Endodermal cell (in vitro differentiated cells): ENCODE measurements at regions not wholly inside any gene's neighbourhood (a gene's known extent, or its start where the extent isn't known, plus 50 kb on each side); places are given as distances from the start of the nearest gene placed in this dataset.

Experiments
- DNase-seq: peaks from one replicate; pipeline ENCODE4 v3.0.0-alpha.2; 2017
- H3K27ac ChIP-seq: 2 replicates; pipeline ENCODE4 v1.5.1; 2013; ENCODE audit warnings: mild to moderate bottlenecking, low read depth, low read length, moderate library complexity
- H3K27me3 ChIP-seq: 2 replicates; pipeline ENCODE4 v1.6.1; 2013; ENCODE audit warnings: mild to moderate bottlenecking, low read length, moderate library complexity; ENCODE audit not compliant: insufficient read depth, control insufficient read depth, poor library complexity, severe bottlenecking
- H3K36me3 ChIP-seq: 2 replicates; pipeline ENCODE4 v1.7.0; 2013; ENCODE audit warnings: mild to moderate bottlenecking, low read length, moderate library complexity; ENCODE audit not compliant: control insufficient read depth, insufficient read depth
- H3K4me1 ChIP-seq: one replicate; pipeline ENCODE4 v1.7.0; 2013; ENCODE audit warnings: low read length; ENCODE audit not compliant: control insufficient read depth, insufficient read depth
- H3K4me3 ChIP-seq: 2 replicates; pipeline ENCODE4 v1.5.1; 2013; ENCODE audit warnings: mild to moderate bottlenecking, low read length, moderate library complexity
- H3K9ac ChIP-seq: 2 replicates; pipeline ENCODE4 v1.6.1; 2013; ENCODE audit warnings: mild to moderate bottlenecking, low read length, moderate library complexity; ENCODE audit not compliant: poor library complexity, severe bottlenecking; ENCODE audit errors: extremely low read depth
- H3K9me3 ChIP-seq: 2 replicates; pipeline ENCODE4 v1.6.1; 2013; ENCODE audit warnings: mild to moderate bottlenecking, low read length, moderate library complexity; ENCODE audit not compliant: control insufficient read depth
- H3K27ac Mint-ChIP-seq: 2 replicates; pipeline ENCODE4 v1.8.0; 2020; ENCODE audit warnings: mixed read lengths
- H3K27me3 Mint-ChIP-seq: 2 replicates; pipeline ENCODE4 v1.8.0; 2021; ENCODE audit warnings: mild to moderate bottlenecking, mixed read lengths; ENCODE audit not compliant: insufficient read depth
- H3K36me3 Mint-ChIP-seq: 2 replicates; pipeline ENCODE4 v1.8.0; 2020; ENCODE audit warnings: low read depth, mixed read lengths
- H3K4me1 Mint-ChIP-seq: 2 replicates; pipeline ENCODE4 v1.8.0; 2020; ENCODE audit warnings: mixed read lengths
- H3K4me3 Mint-ChIP-seq: 2 replicates; pipeline ENCODE4 v1.8.0; 2020; ENCODE audit warnings: mild to moderate bottlenecking, moderate library complexity, mixed read lengths
- H3K9me3 Mint-ChIP-seq: 2 replicates; pipeline ENCODE4 v1.8.0; 2020; ENCODE audit warnings: mild to moderate bottlenecking, mixed read lengths
- CTCF ChIP-seq: fragments of 200-600 bp; sonication (generic); conservative IDR thresholded peaks from 2 replicates; pipeline ENCODE4 v1.5.0; 2021; ENCODE audit warnings: antibody characterized with exemption, mild to moderate bottlenecking
- WGBS, 2 experiments: methylation state at CpG; one replicate each; pipeline versions ENCODE4 v1.1.5 to v1.1.7; 2013; ENCODE audit warnings: missing lambda C conversion rate in 2 of 2, mixed read lengths in 1 of 2; ENCODE audit not compliant: insufficient coverage in 1 of 2, insufficient read length in 1 of 2; 5-methylcytosine and 5-hydroxymethylcytosine counted together

GRCh38 chr9:120043448-120043847 is 536.5 kb downstream of the CDK5RAP2 start:
- TF ChIP-seq CTCF: no peak
- Histone ChIP-seq H3K9me3 (peaks cover 6% of the 10 kb centered on the region), H3K27me3 (no peaks in the 10 kb centered on the region), H3K4me3 (no peak overlapping the region), H3K27ac (no peak overlapping the region), H3K36me3 (no peaks in the 10 kb centered on the region), H3K9ac (no peak overlapping the region), H3K4me1 (peaks cover 3% of the 10 kb centered on the region)
- H3K36me3 Mint-ChIP-seq: no peaks in the 10 kb centered on the region
- H3K9me3 Mint-ChIP-seq: no peaks in the 10 kb centered on the region
- H3K27ac Mint-ChIP-seq: no peak overlapping the region
- peaks cover 5% of the 10 kb centered on the region for H3K27me3 Mint-ChIP-seq
- DNase-seq: no peak
- 76 to 94% methylated on average over 4 to 7 of the region's 7 CpGs for WGBS, 2 experiments
- H3K4me1 Mint-ChIP-seq: peaks cover 26% of the 10 kb centered on the region
- H3K4me3 Mint-ChIP-seq: no peak overlapping the region

DNA sequence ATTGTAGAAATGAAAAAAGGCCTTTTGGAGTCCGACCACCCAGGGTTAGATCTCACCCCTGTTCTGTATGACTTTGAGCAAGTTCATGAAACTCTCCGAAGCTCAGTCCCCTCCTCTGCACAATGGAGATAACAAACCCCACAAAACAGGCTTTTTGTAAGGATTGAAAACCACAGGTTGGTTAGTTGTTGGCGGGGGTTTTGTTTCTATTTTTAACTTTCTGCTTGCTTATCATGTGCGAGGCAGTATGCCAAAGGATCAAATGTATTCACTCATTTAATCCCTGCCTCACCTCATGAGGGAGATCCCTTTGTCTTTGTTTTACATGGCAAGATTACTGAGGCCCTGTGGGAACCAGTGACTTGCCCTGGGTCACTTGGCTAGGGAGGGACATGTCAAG is 539.1 kb downstream of the CDK5RAP2 start:
- Histone ChIP-seq H3K27me3 (no peaks in the 10 kb centered on the region), H3K9ac (no peak overlapping the region), H3K9me3 (no peaks in the 10 kb centered on the region), H3K4me3 (no peak overlapping the region), H3K36me3 (no peaks in the 10 kb centered on the region), H3K27ac (no peak overlapping the region), H3K4me1 (peaks cover 3% of the 10 kb centered on the region)
- no peaks in the 10 kb centered on the region for H3K36me3 Mint-ChIP-seq
- H3K9me3 Mint-ChIP-seq: no peaks in the 10 kb centered on the region
- TF ChIP-seq CTCF: no peak
- H3K4me3 Mint-ChIP-seq: no peak overlapping the region
- 71 to 75% methylated on average over 1 to 4 of the region's 4 CpGs for WGBS, 2 experiments
- H3K27ac Mint-ChIP-seq: no peak overlapping the region
- peaks cover 5% of the 10 kb centered on the region for H3K27me3 Mint-ChIP-seq
- peaks cover 34% of the 10 kb centered on the region for H3K4me1 Mint-ChIP-seq
- peak; percentile 49 for DNase-seq

DNA sequence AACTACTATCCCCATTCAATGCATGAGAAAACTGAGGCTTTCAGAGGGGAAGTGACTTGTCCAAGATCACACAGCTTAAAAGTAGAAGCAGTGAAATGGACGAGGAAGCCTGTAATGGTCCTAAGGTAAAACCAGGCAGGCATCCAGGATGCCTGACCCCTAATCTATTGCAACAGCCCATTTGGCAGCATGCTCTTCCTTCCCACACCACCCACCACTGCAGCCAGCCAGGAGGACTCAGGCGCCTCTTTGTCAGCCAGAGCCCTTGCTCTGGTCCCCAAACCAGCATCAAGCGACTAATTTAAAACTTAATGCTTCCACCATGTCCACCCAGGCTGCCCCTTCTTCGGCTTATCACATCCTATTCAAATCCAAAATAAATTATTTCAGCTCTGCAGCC is 541.6 kb downstream of the CDK5RAP2 start:
- H3K27ac ChIP-seq: no peak overlapping the region
- peaks cover 3% of the 10 kb centered on the region for H3K4me1 ChIP-seq
- Mint-ChIP-seq H3K27ac (no peak overlapping the region), H3K4me1 (peaks cover 19% of the 10 kb centered on the region), H3K27me3 (peaks cover 2% of the 10 kb centered on the region), H3K4me3 (no peak overlapping the region), H3K36me3 (no peaks in the 10 kb centered on the region), H3K9me3 (no peaks in the 10 kb centered on the region)
- DNase-seq: no peak
- no peak overlapping the region for H3K4me3 ChIP-seq
- H3K36me3 ChIP-seq: no peaks in the 10 kb centered on the region
- no peak overlapping the region for H3K9ac ChIP-seq
- no peaks in the 10 kb centered on the region for H3K27me3 ChIP-seq
- 79 to 90% methylated on average over 2 to 4 of the region's 4 CpGs for WGBS, 2 experiments
- TF ChIP-seq CTCF: no peak
- H3K9me3 ChIP-seq: no peaks in the 10 kb centered on the region
